HG03175 (cell line): ENCODE measurements at regions not wholly inside any gene's neighbourhood (a gene's known extent, or its start where the extent isn't known, plus 50 kb on each side); places are given as distances from the start of the nearest gene placed in this dataset.
"Not testable (repeated sequence)": the region's sequence is repeated elsewhere in the genome, so short reads cannot be mapped to it uniquely, and the experiment has no call there.

ENCODE experiments used
- ATAC-seq: cut with Tn5 transposase; IDR thresholded peaks from one replicate; pipeline ENCODE4 v1.9.1; 2021; ENCODE audit warnings: mild to moderate bottlenecking, moderate library complexity; ENCODE audit not compliant: unreplicated experiment

GRCh38 chr9:117936185-117937130 lies 232.3 kb downstream of the TLR4 start:
- ATAC-seq = peak; percentile 97

- no peak for ATAC-seq
Observed at GRCh38 chr9:117938086-117938485, 233.9 kb downstream of the TLR4 start.

- no peak for ATAC-seq
Observed at GRCh38 chr9:117938896-117939295, 234.7 kb downstream of the TLR4 start.

- ATAC-seq = not testable (repeated sequence)
Observed at GRCh38 chr9:117944750-117945149, 240.5 kb downstream of the TLR4 start.

GRCh38 chr9:117945286-117945685 lies 241.1 kb downstream of the TLR4 start:
- ATAC-seq = no peak

GRCh38 chr9:117951127-117951526 lies 246.9 kb downstream of the TLR4 start:
- no peak for ATAC-seq

- ATAC-seq = no peak
Observed at GRCh38 chr9:117952581-117952980, 248.4 kb downstream of the TLR4 start.

- no peak for ATAC-seq
Observed at GRCh38 chr9:117957267-117957666, 253.1 kb downstream of the TLR4 start.

GRCh38 chr9:117958726-117959125 lies 254.5 kb downstream of the TLR4 start:
- ATAC-seq = no peak

- ATAC-seq = no peak
Observed at GRCh38 chr9:117963493-117964090, 259.4 kb downstream of the TLR4 start.

- ATAC-seq = no peak
Observed at GRCh38 chr9:117970276-117971050, 266.3 kb downstream of the TLR4 start.

GRCh38 chr9:117974108-117974507 lies 269.9 kb downstream of the TLR4 start:
- ATAC-seq = no peak

GRCh38 chr9:117979914-117980313 lies 275.7 kb downstream of the TLR4 start:
- ATAC-seq = no peak

- no peak for ATAC-seq
Observed at GRCh38 chr9:117987945-117988344, 283.7 kb downstream of the TLR4 start.

GRCh38 chr9:117992006-117992405 lies 287.8 kb downstream of the TLR4 start:
- ATAC-seq = no peak

- ATAC-seq = no peak
Observed at GRCh38 chr9:118000581-118000980, 296.4 kb downstream of the TLR4 start.

- ATAC-seq = no peak
Observed at GRCh38 chr9:118003240-118003639, 299.0 kb downstream of the TLR4 start.

GRCh38 chr9:118008246-118008645 lies 304.0 kb downstream of the TLR4 start:
- ATAC-seq = no peak

GRCh38 chr9:118009614-118010013 lies 305.4 kb downstream of the TLR4 start:
- no peak for ATAC-seq

GRCh38 chr9:118017607-118018122 lies 313.5 kb downstream of the TLR4 start:
- ATAC-seq = no peak

GRCh38 chr9:118023644-118024043 lies 319.4 kb downstream of the TLR4 start:
- ATAC-seq = no peak
